ENCODE measurements at regions not wholly inside any gene's neighbourhood (a gene's known extent, or its start where the extent isn't known, plus 50 kb on each side); places are given as distances from the start of the nearest gene placed in this dataset.

GRCh38 chr3:147662705-147663104 is 253.5 kb downstream of the ZIC1 start:
- TF ChIP-seq, protein P1, sequence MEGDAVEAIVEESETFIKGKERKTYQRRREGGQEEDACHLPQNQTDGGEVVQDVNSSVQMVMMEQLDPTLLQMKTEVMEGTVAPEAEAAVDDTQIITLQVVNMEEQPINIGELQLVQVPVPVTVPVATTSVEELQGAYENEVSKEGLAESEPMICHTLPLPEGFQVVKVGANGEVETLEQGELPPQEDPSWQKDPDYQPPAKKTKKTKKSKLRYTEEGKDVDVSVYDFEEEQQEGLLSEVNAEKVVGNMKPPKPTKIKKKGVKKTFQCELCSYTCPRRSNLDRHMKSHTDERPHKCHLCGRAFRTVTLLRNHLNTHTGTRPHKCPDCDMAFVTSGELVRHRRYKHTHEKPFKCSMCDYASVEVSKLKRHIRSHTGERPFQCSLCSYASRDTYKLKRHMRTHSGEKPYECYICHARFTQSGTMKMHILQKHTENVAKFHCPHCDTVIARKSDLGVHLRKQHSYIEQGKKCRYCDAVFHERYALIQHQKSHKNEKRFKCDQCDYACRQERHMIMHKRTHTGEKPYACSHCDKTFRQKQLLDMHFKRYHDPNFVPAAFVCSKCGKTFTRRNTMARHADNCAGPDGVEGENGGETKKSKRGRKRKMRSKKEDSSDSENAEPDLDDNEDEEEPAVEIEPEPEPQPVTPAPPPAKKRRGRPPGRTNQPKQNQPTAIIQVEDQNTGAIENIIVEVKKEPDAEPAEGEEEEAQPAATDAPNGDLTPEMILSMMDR (IDR thresholded peaks at IDR 0.05) = no peak
- no peak for TF ChIP-seq POLR2A (IDR thresholded peaks at IDR 0.05)
